BE2C (cell line): ENCODE measurements at regions not wholly inside any gene's neighbourhood (a gene's known extent, or its start where the extent isn't known, plus 50 kb on each side); places are given as distances from the start of the nearest gene placed in this dataset.
"Not testable (repeated sequence)": the region's sequence is repeated elsewhere in the genome, so short reads cannot be mapped to it uniquely, and the experiment has no call there.

ENCODE experiments used
- DNase-seq: peaks from one replicate; pipeline ENCODE4 v3.0.0-alpha.2; 2020
- H3K27me3 ChIP-seq: fragments of 250-450 bp; sonication (Bioruptor Pico); 2 replicates; pipeline ENCODE4 v1.5.1; 2020; ENCODE audit warnings: mild to moderate bottlenecking
- H3K36me3 ChIP-seq: fragments of 250-450 bp; sonication (Bioruptor Pico); 2 replicates; pipeline ENCODE4 v1.5.1; 2020; ENCODE audit warnings: mild to moderate bottlenecking
- H3K4me1 ChIP-seq: fragments of 250-450 bp; sonication (Bioruptor Pico); 2 replicates; pipeline ENCODE4 v1.5.1; 2020
- H3K4me3 ChIP-seq: 2 replicates; pipeline ENCODE4 v1.5.1; 2011; ENCODE audit warnings: low read depth, low read length
- H3K9me3 ChIP-seq: fragments of 250-450 bp; sonication (Bioruptor Pico); 2 replicates; pipeline ENCODE4 v1.5.1; 2020
- CTCF ChIP-seq: IDR thresholded peaks from 2 replicates; pipeline ENCODE4 v1.5.1; 2012; ENCODE audit warnings: mild to moderate bottlenecking, low read depth, low read length

GRCh38 chr13:83453723-83454122 is 428.6 kb downstream of the SLITRK1 start:
- Histone ChIP-seq H3K4me3 (no peak overlapping the region), H3K4me1 (no peaks in the 10 kb centered on the region), H3K36me3 (no peaks in the 10 kb centered on the region), H3K27me3 (no peaks in the 10 kb centered on the region), H3K9me3 (no peaks in the 10 kb centered on the region)
- TF ChIP-seq CTCF = no peak
- no peak for DNase-seq

GRCh38 chr13:83453300-83453699 is 429.0 kb downstream of the SLITRK1 start:
- Histone ChIP-seq H3K4me1 (no peaks in the 10 kb centered on the region), H3K27me3 (no peaks in the 10 kb centered on the region), H3K9me3 (no peaks in the 10 kb centered on the region), H3K4me3 (no peak overlapping the region), H3K36me3 (no peaks in the 10 kb centered on the region)
- TF ChIP-seq CTCF = no peak
- no peak for DNase-seq

- Histone ChIP-seq H3K9me3 (no peaks in the 10 kb centered on the region), H3K4me1 (no peaks in the 10 kb centered on the region)
- no peak for TF ChIP-seq CTCF
These were observed 429.9 kb downstream of the SLITRK1 start for GRCh38 chr13:83452292-83452950.

GRCh38 chr13:83450591-83450990 is 431.7 kb downstream of the SLITRK1 start:
- no peaks in the 10 kb centered on the region for H3K27me3 ChIP-seq
- no peaks in the 10 kb centered on the region for H3K4me1 ChIP-seq
- H3K9me3 ChIP-seq = no peaks in the 10 kb centered on the region
- H3K36me3 ChIP-seq = no peaks in the 10 kb centered on the region
- no peak for DNase-seq
- no peak overlapping the region for H3K4me3 ChIP-seq
- no peak for TF ChIP-seq CTCF

More at GRCh38 chr13:83452292-83452950, 429.9 kb downstream of the SLITRK1 start:
- Histone ChIP-seq H3K36me3 (no peaks in the 10 kb centered on the region), H3K27me3 (no peaks in the 10 kb centered on the region), H3K4me3 (no peak overlapping the region)
- peak; percentile 7 for DNase-seq

- no peak for TF ChIP-seq CTCF
- H3K9me3 ChIP-seq = no peaks in the 10 kb centered on the region
- no peaks in the 10 kb centered on the region for H3K4me1 ChIP-seq
- no peaks in the 10 kb centered on the region for H3K27me3 ChIP-seq
- H3K4me3 ChIP-seq = no peak overlapping the region
- H3K36me3 ChIP-seq = no peaks in the 10 kb centered on the region
- no peak for DNase-seq
These were observed 432.4 kb downstream of the SLITRK1 start for GRCh38 chr13:83449668-83450395.

GRCh38 chr13:83440465-83440864 is 441.8 kb downstream of the SLITRK1 start:
- no peak for TF ChIP-seq CTCF
- no peak for DNase-seq
- H3K27me3 ChIP-seq = no peaks in the 10 kb centered on the region
- no peaks in the 10 kb centered on the region for H3K36me3 ChIP-seq
- no peaks in the 10 kb centered on the region for H3K9me3 ChIP-seq
- H3K4me1 ChIP-seq = no peaks in the 10 kb centered on the region
- no peak overlapping the region for H3K4me3 ChIP-seq

- DNase-seq, H3K4me1 ChIP-seq, H3K27me3 ChIP-seq, H3K36me3 ChIP-seq, H3K4me3 ChIP-seq, H3K9me3 ChIP-seq: not testable (repeated sequence)
These were observed 442.8 kb downstream of the SLITRK1 start for GRCh38 chr13:83439464-83439863.
